IMR-90 (cell line): ENCODE measurements at regions not wholly inside any gene's neighbourhood (a gene's known extent, or its start where the extent isn't known, plus 50 kb on each side); places are given as distances from the start of the nearest gene placed in this dataset.

ENCODE experiments used
- ATAC-seq: fragments of 200-7000 bp; cut with Tn5 transposase; 2 replicates; pipeline ENCODE4 v1.9.1; 2020; ENCODE audit warnings: low read depth, mild to moderate bottlenecking, moderate library complexity
- BruUV-seq: library from RNA; stranded (reverse); fragments of 400-500 nt; replicated peaks from 2 replicates; lab custom pipeline; 2021; lab: Mats Ljungman, UMichigan
- CTCF ChIA-PET: fragments of 300-600 bp; formaldehyde crosslinking; extraction: SDS; loops from one replicate; lab custom pipeline; 2021; ENCODE audit warnings: antibody characterized with exemption; lab: Yijun Ruan, JAX
- POLR2A ChIA-PET: fragments of 300-600 bp; sonication (Branson Sonifier 250); formaldehyde crosslinking; loops from one replicate; lab custom pipeline; 2022; ENCODE audit warnings: antibody characterized with exemption; ENCODE audit not compliant: unreplicated experiment; lab: Charles Lee
- DNase-seq: peaks from one replicate; pipeline ENCODE4 v3.0.0; 2013
- H2AFZ ChIP-seq: replicated peaks from 2 replicates; pipeline ENCODE3; 2013; ENCODE audit warnings: low read length, mild to moderate bottlenecking; ENCODE audit not compliant: poor library complexity
- H2AK5ac ChIP-seq: 2 replicates; pipeline ENCODE4 v1.6.1; 2013; ENCODE audit warnings: low read depth, low read length, inconsistent platforms
- H2AK9ac ChIP-seq: replicated peaks from 2 replicates; pipeline ENCODE3; 2013; ENCODE audit warnings: mild to moderate bottlenecking, low read depth, low read length, moderate library complexity; ENCODE audit not compliant: poor library complexity
- H2BK120ac ChIP-seq: 2 replicates; pipeline ENCODE4 v1.6.1; 2013; ENCODE audit warnings: low read depth, low read length, inconsistent platforms
- H2BK15ac ChIP-seq: 3 replicates; pipeline ENCODE4 v1.6.1; 2013; ENCODE audit warnings: low read depth, low read length, inconsistent platforms
- H2BK20ac ChIP-seq: 2 replicates; pipeline ENCODE4 v1.6.1; 2013; ENCODE audit warnings: low read depth, mild to moderate bottlenecking, inconsistent platforms, low read length, moderate library complexity
- H2BK5ac ChIP-seq: 2 replicates; pipeline ENCODE4 v1.6.1; 2013; ENCODE audit warnings: mild to moderate bottlenecking, low read depth, low read length, inconsistent platforms; ENCODE audit not compliant: poor library complexity, severe bottlenecking
- H3K14ac ChIP-seq: replicated peaks from 2 replicates; pipeline ENCODE4 v1.6.1; 2013; ENCODE audit warnings: low read depth, low read length, inconsistent platforms
- H3K18ac ChIP-seq: 2 replicates; pipeline ENCODE4 v1.6.1; 2013; ENCODE audit warnings: low read depth, low read length, control low read depth
- H3K23ac ChIP-seq: 2 replicates; pipeline ENCODE4 v1.6.1; 2013; ENCODE audit warnings: low read depth, low read length, inconsistent platforms
- H3K27ac ChIP-seq: 2 replicates; pipeline ENCODE4 v1.5.1; 2013; ENCODE audit warnings: mild to moderate bottlenecking, control low read depth, low read length; ENCODE audit not compliant: insufficient read depth
- H3K27me3 ChIP-seq: 2 replicates; pipeline ENCODE4 v1.6.1; 2013; ENCODE audit warnings: low read length; ENCODE audit not compliant: control insufficient read depth, insufficient read depth
- H3K36me3 ChIP-seq: 2 replicates; pipeline ENCODE4 v1.6.1; 2013; ENCODE audit warnings: low read length, mixed read lengths; ENCODE audit not compliant: control insufficient read depth, insufficient read depth
- H3K4ac ChIP-seq: 2 replicates; pipeline ENCODE4 v1.6.1; 2013; ENCODE audit warnings: low read depth, low read length, inconsistent platforms
- H3K4me1 ChIP-seq: 2 replicates; pipeline ENCODE4 v1.6.1; 2013; ENCODE audit warnings: low read length, mixed read lengths; ENCODE audit not compliant: control insufficient read depth, insufficient read depth
- H3K4me2 ChIP-seq: 2 replicates; pipeline ENCODE4 v1.6.1; 2013; ENCODE audit warnings: low read depth, mild to moderate bottlenecking, control low read depth, low read length, moderate library complexity
- H3K4me3 ChIP-seq: 2 replicates; pipeline ENCODE4 v1.5.1; 2013; ENCODE audit warnings: low read depth, mild to moderate bottlenecking, control low read depth, low read length, moderate library complexity; ENCODE audit not compliant: insufficient read depth
- H3K56ac ChIP-seq: 2 replicates; pipeline ENCODE4 v1.6.1; 2013; ENCODE audit warnings: low read length, inconsistent platforms; ENCODE audit not compliant: insufficient read depth; ENCODE audit errors: extremely low read depth
- H3K79me1 ChIP-seq, 2 experiments: 2 replicates each; pipeline ENCODE4 v1.6.1; 2013; ENCODE audit warnings: low read length in 2 of 2, inconsistent platforms in 1 of 2, low read depth in 1 of 2
- H3K9ac ChIP-seq: 2 replicates; pipeline ENCODE4 v1.6.1; 2013; ENCODE audit warnings: low read depth, low read length, control low read depth
- H3K9me1 ChIP-seq: 2 replicates; pipeline ENCODE4 v1.6.1; 2013; ENCODE audit warnings: low read length, inconsistent platforms; ENCODE audit not compliant: insufficient read depth
- H3K9me3 ChIP-seq: 2 replicates; pipeline ENCODE4 v1.6.1; 2013; ENCODE audit warnings: low read length; ENCODE audit not compliant: control insufficient read depth, insufficient read depth
- H4K20me1 ChIP-seq: 2 replicates; pipeline ENCODE4 v1.6.1; 2013; ENCODE audit warnings: low read length, inconsistent platforms; ENCODE audit not compliant: insufficient read depth
- H4K5ac ChIP-seq: 2 replicates; pipeline ENCODE4 v1.6.1; 2013; ENCODE audit warnings: mild to moderate bottlenecking, low read depth, low read length, control low read depth
- H4K8ac ChIP-seq, 2 experiments: 2 replicates each; pipeline ENCODE4 v1.6.1; 2013; ENCODE audit warnings: low read depth in 2 of 2, low read length in 2 of 2, control low read depth in 1 of 2, inconsistent platforms in 1 of 2
- H4K91ac ChIP-seq: 2 replicates; pipeline ENCODE4 v1.6.1; 2013; ENCODE audit warnings: low read depth, low read length, inconsistent platforms; ENCODE audit not compliant: insufficient read depth
- BHLHE40 ChIP-seq: fragments of 150-350 bp; IDR thresholded peaks from 2 replicates; pipeline ENCODE4 v1.6.1; 2016; ENCODE audit warnings: mild to moderate bottlenecking, low read depth, low read length
- MXI1 ChIP-seq: IDR thresholded peaks from 2 replicates; pipeline ENCODE4 v1.6.1; 2012; ENCODE audit warnings: low read depth, mild to moderate bottlenecking, low read length, moderate library complexity, borderline replicate concordance
- RCOR1 ChIP-seq: IDR thresholded peaks from 2 replicates; pipeline ENCODE4 v1.6.1; 2012; ENCODE audit warnings: mild to moderate bottlenecking, low read length, improper control_type of control experiment; ENCODE audit not compliant: insufficient replicate concordance
- WGBS, 2 experiments: methylation state at CpG; one replicate each; pipeline versions ENCODE4 v1.1.5 to v1.1.7; 2013; ENCODE audit warnings: missing lambda C conversion rate in 2 of 2; ENCODE audit not compliant: insufficient read length in 1 of 2; ENCODE audit errors: extremely low coverage in 2 of 2; 5-methylcytosine and 5-hydroxymethylcytosine counted together
- dilution Hi-C: fragments of 300-500 bp; cut with HindIII; formaldehyde crosslinking; loops from one replicate; pipeline ENCODE4 v1.14.3; 2018; ENCODE audit warnings: low sequenced_read_pairs; ENCODE audit not compliant: unreplicated experiment
- in situ Hi-C: fragments of 300-500 bp; cut with MboI; formaldehyde crosslinking; loops from 3 replicates; pipeline ENCODE4 v1.14.3; 2019; ENCODE audit warnings: low sequenced_read_pairs, inconsistent platforms, mixed read lengths
- intact Hi-C: fragments of 100-400 bp; cut with micrococcal nuclease; formaldehyde crosslinking; loops from 2 replicates; pipeline ENCODE4 v1.10.0; 2022

- H2AFZ ChIP-seq = no peak overlapping the region
- H4K91ac ChIP-seq = no peak overlapping the region
- H2BK15ac ChIP-seq = no peak overlapping the region
- no peaks in the 10 kb centered on the region for H4K20me1 ChIP-seq
- no peak overlapping the region for H2BK5ac ChIP-seq
- H3K4me3 ChIP-seq = no peak overlapping the region
- no peaks in the 10 kb centered on the region for H3K36me3 ChIP-seq
- H3K4me1 ChIP-seq = no peaks in the 10 kb centered on the region
- no peak overlapping the region for H2BK120ac ChIP-seq
- no peak overlapping the region for H3K23ac ChIP-seq
- H3K4ac ChIP-seq = no peak overlapping the region
- H4K8ac ChIP-seq = no peak overlapping the region
- no peaks in the 10 kb centered on the region for H3K79me1 ChIP-seq
- H3K4me2 ChIP-seq = no peak overlapping the region
- no peak for TF ChIP-seq BHLHE40
- no peak for TF ChIP-seq MXI1
- TF ChIP-seq RCOR1 = no peak
- no peaks in the 10 kb centered on the region for H3K9me3 ChIP-seq
- no peak overlapping the region for H2AK9ac ChIP-seq
- ChIA-PET CTCF (no interaction called here), POLR2A (no interaction called here)
- no peak overlapping the region for H3K56ac ChIP-seq
- no peak for DNase-seq
- no peak for ATAC-seq
- no peak overlapping the region for H2BK20ac ChIP-seq
- no peak overlapping the region for H3K27ac ChIP-seq
- H3K27me3 ChIP-seq = no peaks in the 10 kb centered on the region
- no peak overlapping the region for H3K9ac ChIP-seq
- in situ Hi-C loops = no loop called here
- WGBS, 2 experiments = no CpG with 5 or more reads among the region's 1 CpG
- no peak overlapping the region for H4K5ac ChIP-seq
- intact Hi-C loops = no loop called here
- no TSS peak for BruUV-seq
- no peak overlapping the region for H3K18ac ChIP-seq
- H2AK5ac ChIP-seq = no peak overlapping the region
- H3K14ac ChIP-seq = no peak overlapping the region
- dilution Hi-C loops = no loop called here
- H3K9me1 ChIP-seq = no peaks in the 10 kb centered on the region
Measured at GRCh38 chr13:87453244-87453643, 217.9 kb upstream of the SLITRK5 start.
